T47D (cell line): ENCODE measurements at regions not wholly inside any gene's neighbourhood (a gene's known extent, or its start where the extent isn't known, plus 50 kb on each side); places are given as distances from the start of the nearest gene placed in this dataset.

Source experiments
- DNase-seq, 2 experiments: peaks; one replicate each; pipeline versions ENCODE4 v3.0.0 to v3.0.0-alpha.2; 2011 to 2012; ENCODE audit warnings: low read depth in 1 of 2, low spot score in 1 of 2
- JUND ChIP-seq: IDR thresholded peaks from 2 replicates; pipeline ENCODE4 v1.6.1; 2012; ENCODE audit warnings: low read depth
- in situ Hi-C: cut with HindIII; loops from 2 replicates; pipeline ENCODE4 v1.10.0; 2016; ENCODE audit warnings: low sequenced_read_pairs, low pct_unique_long_range_greater_than_20kb

- peak; percentile 6 to 45 for DNase-seq
- in situ Hi-C loops, result no loop called here
- TF ChIP-seq JUND, result no peak
These were observed 145.1 kb upstream of the DIO2 start for GRCh38 chr14:80356413-80356812.

GRCh38 chr14:80354860-80355581, 143.7 kb upstream of the DIO2 start:
- in situ Hi-C loops, result no loop called here

GRCh38 chr14:80352471-80352870, 141.2 kb upstream of the DIO2 start:
- no peak for TF ChIP-seq JUND
- DNase-seq, result no peak
- in situ Hi-C loops, result no loop called here

More at GRCh38 chr14:80354860-80355581, 143.7 kb upstream of the DIO2 start:
- no peak for DNase-seq
- no peak for TF ChIP-seq JUND

- no peak for TF ChIP-seq JUND
- in situ Hi-C loops, result no loop called here
These were observed 139.4 kb upstream of the DIO2 start for GRCh38 chr14:80350707-80351106.

GRCh38 chr14:80346395-80346794, 135.1 kb upstream of the DIO2 start:
- in situ Hi-C loops, result no loop called here
- no peak for DNase-seq

More at GRCh38 chr14:80350707-80351106, 139.4 kb upstream of the DIO2 start:
- no peak for DNase-seq

GRCh38 chr14:80344208-80344607, 132.9 kb upstream of the DIO2 start:
- in situ Hi-C loops, result no loop called here
- DNase-seq, result no peak
- TF ChIP-seq JUND, result no peak

More at GRCh38 chr14:80346395-80346794, 135.1 kb upstream of the DIO2 start:
- TF ChIP-seq JUND, result no peak

DNA sequence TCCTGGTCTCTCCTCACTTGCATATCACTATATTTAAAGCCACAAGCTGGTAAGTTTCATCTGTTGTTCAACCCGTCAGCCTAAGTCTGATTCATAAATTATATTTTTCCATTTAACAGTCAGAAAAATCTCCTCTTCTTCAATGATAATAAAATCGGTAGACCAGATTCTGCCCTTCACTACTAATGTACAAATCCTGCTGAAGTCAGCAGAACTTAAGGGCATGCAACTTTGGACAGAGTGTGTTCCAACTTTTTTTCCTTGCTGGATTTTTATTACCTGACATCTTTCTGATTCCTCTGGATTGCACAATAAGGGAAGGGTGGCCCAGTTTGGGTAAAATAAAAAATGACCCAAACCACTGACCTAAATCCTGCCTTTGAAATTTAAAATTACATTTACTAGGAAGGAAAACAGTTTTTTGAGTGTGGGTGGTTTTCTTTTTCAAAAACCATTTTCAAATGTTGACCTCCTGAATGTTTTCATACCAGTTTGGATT, 125.4 kb upstream of the DIO2 start:
- no peak for DNase-seq
- in situ Hi-C loops, result no loop called here
- TF ChIP-seq JUND, result no peak

DNA sequence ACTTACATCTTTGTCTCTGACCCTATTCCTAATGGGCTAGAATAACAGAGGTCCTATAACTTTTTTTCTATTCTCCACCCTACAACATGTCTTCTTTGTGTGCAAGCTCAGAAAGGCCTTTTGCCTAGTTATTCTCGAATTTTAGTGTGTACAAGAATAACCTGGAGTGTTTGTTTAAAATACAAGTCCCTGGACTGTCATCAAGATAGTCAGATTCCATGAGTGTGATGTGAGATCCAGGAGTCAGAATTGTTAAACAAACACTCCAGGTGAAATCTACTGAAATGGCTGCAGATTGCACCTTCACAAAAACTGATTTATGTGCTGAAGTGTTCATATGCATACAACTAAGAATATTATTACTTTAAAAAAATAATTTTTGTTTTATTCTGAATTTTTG, 114.4 kb upstream of the DIO2 start:
- in situ Hi-C loops, result no loop called here
- no peak for TF ChIP-seq JUND
- no peak for DNase-seq

- DNase-seq, result peak in 1 of 2 experiments; percentile 10
- in situ Hi-C loops, result no loop called here
- no peak for TF ChIP-seq JUND
These were observed 113.8 kb upstream of the DIO2 start for GRCh38 chr14:80325112-80325511.

GRCh38 chr14:80324649-80325048, 113.3 kb upstream of the DIO2 start:
- in situ Hi-C loops, result no loop called here
- DNase-seq, result no peak
- no peak for TF ChIP-seq JUND

DNA sequence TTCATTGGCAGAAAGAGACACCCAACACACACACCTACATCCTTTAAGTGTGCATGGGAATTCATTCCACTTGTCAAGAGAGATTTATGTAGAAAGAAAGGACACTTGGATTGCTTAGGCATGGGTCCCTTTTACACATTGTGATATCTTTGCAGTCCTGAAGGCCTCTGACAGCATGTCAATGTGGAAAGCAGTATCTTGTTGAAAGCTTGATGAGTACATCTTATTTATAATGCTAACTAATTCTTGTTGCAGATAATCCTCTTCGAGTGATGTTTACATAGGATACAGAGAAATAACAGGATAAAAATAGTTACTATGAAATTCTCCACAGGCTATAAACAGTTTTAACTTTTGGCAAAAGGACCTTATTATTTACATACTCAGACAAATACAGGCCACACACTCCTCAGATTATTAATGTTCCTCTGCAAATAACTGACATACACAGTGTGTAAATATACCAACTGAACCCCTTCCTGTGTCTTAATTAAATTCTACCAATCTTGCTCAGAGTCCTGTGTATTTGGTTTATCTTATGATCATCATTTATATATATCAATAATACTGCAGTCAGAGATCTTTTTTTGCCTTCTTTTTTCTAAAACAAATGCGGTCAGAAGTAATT, 111.8 kb upstream of the DIO2 start:
- in situ Hi-C loops, result no loop called here
- DNase-seq, result no peak
- no peak for TF ChIP-seq JUND

- in situ Hi-C loops, result no loop called here
- TF ChIP-seq JUND, result no peak
- no peak for DNase-seq
These were observed 105.1 kb upstream of the DIO2 start for GRCh38 chr14:80316441-80316840.

GRCh38 chr14:80315681-80316080, 104.4 kb upstream of the DIO2 start:
- DNase-seq, result no peak
- TF ChIP-seq JUND, result no peak
- in situ Hi-C loops, result no loop called here

- in situ Hi-C loops, result no loop called here
- no peak for DNase-seq
- TF ChIP-seq JUND, result no peak
These were observed 102.5 kb upstream of the DIO2 start for GRCh38 chr14:80313806-80314205.
